COLO668 (cell line): ENCODE measurements at regions not wholly inside any gene's neighbourhood (a gene's known extent, or its start where the extent isn't known, plus 50 kb on each side); places are given as distances from the start of the nearest gene placed in this dataset.

Experiments
- DNase-seq: peaks from one replicate; lab custom pipeline; 2025; ENCODE audit not compliant: unreplicated experiment; lab: John Stamatoyannopoulos, UW

- DNase-seq = no peak
Measured at GRCh38 chr4:100086766-100087431, 103.4 kb downstream of the DDIT4L start.

- no peak for DNase-seq
Measured at GRCh38 chr4:100084892-100085291, 105.4 kb downstream of the DDIT4L start.

GRCh38 chr4:100083289-100083688, 107.0 kb downstream of the DDIT4L start:
- DNase-seq = no peak

- DNase-seq = no peak
Measured at GRCh38 chr4:100082852-100083251, 107.4 kb downstream of the DDIT4L start.

- no peak for DNase-seq
Measured at GRCh38 chr4:100081491-100081890, 108.8 kb downstream of the DDIT4L start.

GRCh38 chr4:100079264-100079663, 111.0 kb downstream of the DDIT4L start:
- DNase-seq = no peak

- no peak for DNase-seq
Measured at GRCh38 chr4:100076753-100077152, 113.5 kb downstream of the DDIT4L start.

- no peak for DNase-seq
Measured at GRCh38 chr4:100075486-100076270, 114.6 kb downstream of the DDIT4L start.

- DNase-seq = no peak
Measured at GRCh38 chr4:100075056-100075455, 115.2 kb downstream of the DDIT4L start.

- DNase-seq = no peak
Measured at GRCh38 chr4:100071506-100071905, 118.8 kb downstream of the DDIT4L start.

- DNase-seq = no peak
Measured at GRCh38 chr4:100070868-100071267, 119.4 kb downstream of the DDIT4L start.

- no peak for DNase-seq
Measured at GRCh38 chr4:100069207-100069606, 119.1 kb upstream of the H2AZ1 start.

- no peak for DNase-seq
Measured at GRCh38 chr4:100067255-100067654, 117.2 kb upstream of the H2AZ1 start.

- DNase-seq = no peak
Measured at GRCh38 chr4:100063355-100063754, 113.3 kb upstream of the H2AZ1 start.

GRCh38 chr4:100062921-100063320, 112.8 kb upstream of the H2AZ1 start:
- no peak for DNase-seq

GRCh38 chr4:100061835-100062234, 111.8 kb upstream of the H2AZ1 start:
- no peak for DNase-seq

- DNase-seq = no peak
Measured at GRCh38 chr4:100060765-100061416, 110.8 kb upstream of the H2AZ1 start.

GRCh38 chr4:100059467-100059866, 109.4 kb upstream of the H2AZ1 start:
- DNase-seq = no peak

GRCh38 chr4:100056701-100057100, 106.6 kb upstream of the H2AZ1 start:
- no peak for DNase-seq

GRCh38 chr4:100054071-100054470, 104.0 kb upstream of the H2AZ1 start:
- no peak for DNase-seq

- DNase-seq = no peak
Measured at GRCh38 chr4:100049872-100050271, 99.8 kb upstream of the H2AZ1 start.

- DNase-seq = no peak
Measured at GRCh38 chr4:100042711-100043110, 92.6 kb upstream of the H2AZ1 start.
